CD8-positive, alpha-beta memory T cell (primary cell): ENCODE measurements at regions not wholly inside any gene's neighbourhood (a gene's known extent, or its start where the extent isn't known, plus 50 kb on each side); places are given as distances from the start of the nearest gene placed in this dataset.

Experiments used
- CTCF ChIA-PET: fragments of 350-600 bp; sonication (Branson Sonifier 250); formaldehyde crosslinking; loops from one replicate; lab custom pipeline; 2021; ENCODE audit warnings: antibody characterized with exemption; lab: Charles Lee
- POLR2A ChIA-PET: fragments of 350-600 bp; sonication (Branson Sonifier 250); formaldehyde crosslinking; loops from one replicate; lab custom pipeline; 2021; ENCODE audit warnings: antibody characterized with exemption; lab: Charles Lee
- DNase-seq, 5 donors: peaks; one replicate each; pipeline versions ENCODE4 v3.0.0 to v3.0.0-alpha.2; 2020 to 2022; ENCODE audit warnings: mixed read lengths in 1 of 5
- H3K27ac ChIP-seq: one replicate; pipeline ENCODE4 v1.7.0; 2013; ENCODE audit warnings: low read depth, mild to moderate bottlenecking, low read length, moderate library complexity
- H3K27me3 ChIP-seq: 2 replicates; pipeline ENCODE4 v1.7.0; 2013; ENCODE audit warnings: low read length, mild to moderate bottlenecking; ENCODE audit not compliant: insufficient read depth, poor library complexity, severe bottlenecking
- H3K36me3 ChIP-seq: 2 replicates; pipeline ENCODE4 v1.7.0; 2013; ENCODE audit warnings: mild to moderate bottlenecking, low read length, moderate library complexity; ENCODE audit not compliant: insufficient read depth
- H3K4me1 ChIP-seq: 2 replicates; pipeline ENCODE4 v1.7.0; 2013; ENCODE audit warnings: mild to moderate bottlenecking, low read length, moderate library complexity; ENCODE audit not compliant: insufficient read depth
- H3K4me3 ChIP-seq: 2 replicates; pipeline ENCODE4 v1.7.0; 2013; ENCODE audit warnings: mild to moderate bottlenecking, low read length
- H3K9me3 ChIP-seq: 2 replicates; pipeline ENCODE4 v1.7.0; 2013; ENCODE audit warnings: mild to moderate bottlenecking, low read length
- H3K27ac Mint-ChIP-seq, 8 donors: one replicate each; pipeline ENCODE4 v1.8.0; 2020 to 2021; ENCODE audit warnings: mixed read lengths in 8 of 8, mild to moderate bottlenecking in 6 of 8, inconsistent platforms in 3 of 8, moderate library complexity in 3 of 8
- H3K27me3 Mint-ChIP-seq, 2 donors: one replicate each; pipeline ENCODE4 v1.8.0; 2020 to 2021; ENCODE audit warnings: mixed read lengths in 2 of 2, mild to moderate bottlenecking in 1 of 2, moderate library complexity in 1 of 2
- H3K36me3 Mint-ChIP-seq, 3 donors: one replicate each; pipeline ENCODE4 v1.8.0; 2020 to 2021; ENCODE audit warnings: mixed read lengths in 3 of 3, inconsistent platforms in 1 of 3, mild to moderate bottlenecking in 1 of 3
- H3K4me1 Mint-ChIP-seq, 3 donors: one replicate each; pipeline ENCODE4 v1.8.0; 2020 to 2021; ENCODE audit warnings: mixed read lengths in 3 of 3, inconsistent platforms in 1 of 3, mild to moderate bottlenecking in 1 of 3
- H3K4me3 Mint-ChIP-seq, 7 donors: one replicate each; pipeline ENCODE4 v1.8.0; 2020 to 2021; ENCODE audit warnings: mixed read lengths in 7 of 7, mild to moderate bottlenecking in 6 of 7, moderate library complexity in 4 of 7, inconsistent platforms in 2 of 7
- H3K9me3 Mint-ChIP-seq, 5 donors: one replicate each; pipeline ENCODE4 v1.8.0; 2020 to 2022; ENCODE audit warnings: mixed read lengths in 5 of 5, mild to moderate bottlenecking in 3 of 5, moderate library complexity in 2 of 5, inconsistent platforms in 1 of 5

DNA sequence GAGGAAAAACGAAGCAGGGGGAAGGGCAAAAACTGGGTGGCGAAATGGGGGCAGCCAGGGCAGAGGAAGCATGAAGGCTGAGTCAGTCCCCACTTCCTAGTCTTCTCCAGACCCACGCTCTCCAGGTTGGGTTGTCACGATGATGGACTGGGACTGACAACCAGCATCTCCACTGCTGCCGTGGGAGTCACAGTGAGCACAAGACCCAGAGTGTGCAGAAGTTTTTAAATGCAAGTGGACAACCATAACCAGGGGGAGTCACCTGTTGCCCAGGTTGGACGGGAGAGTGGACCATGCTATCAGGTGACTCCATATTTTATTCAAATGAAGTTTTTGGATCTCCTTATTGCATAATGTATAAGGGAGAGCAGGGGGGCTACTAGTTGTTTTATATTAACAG is 511.4 kb upstream of the ZFP42 start:
- H3K4me1 Mint-ChIP-seq = no peaks in the 10 kb centered on the region
- H3K9me3 Mint-ChIP-seq = peaks cover 3 to 25% (median 11%) of the 10 kb centered on the region in 5 donors
- Histone ChIP-seq H3K4me1 (no peaks in the 10 kb centered on the region), H3K36me3 (no peaks in the 10 kb centered on the region), H3K27me3 (no peaks in the 10 kb centered on the region), H3K4me3 (no peak overlapping the region), H3K9me3 (no peaks in the 10 kb centered on the region), H3K27ac (no peak overlapping the region)
- ChIA-PET CTCF (no interaction called here), POLR2A (no interaction called here)
- DNase-seq = no peak
- H3K4me3 Mint-ChIP-seq = no peak overlapping the region
- H3K27me3 Mint-ChIP-seq = no peaks in the 10 kb centered on the region
- H3K36me3 Mint-ChIP-seq = no peaks in the 10 kb centered on the region
- H3K27ac Mint-ChIP-seq = no peak overlapping the region

DNA sequence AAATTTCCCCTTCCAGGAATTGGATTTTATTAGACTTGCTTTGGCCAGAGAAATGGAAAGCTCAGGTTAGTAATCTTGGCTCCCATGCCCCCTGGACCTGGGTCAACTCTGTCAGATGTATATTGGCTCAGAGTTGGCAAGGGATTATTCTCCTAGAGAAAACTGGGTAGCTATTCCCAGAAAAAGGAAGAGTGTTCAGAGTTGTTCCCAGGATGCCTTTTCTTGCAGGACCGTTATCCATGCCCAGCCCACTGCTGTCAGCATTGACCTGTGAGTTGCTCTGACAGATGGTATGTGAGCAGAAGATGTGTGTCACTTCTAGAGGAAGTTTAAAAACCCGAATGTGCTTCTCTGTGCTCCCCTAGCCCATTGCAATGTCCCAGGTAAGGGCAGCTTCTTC is 509.9 kb upstream of the ZFP42 start:
- no peaks in the 10 kb centered on the region for H3K27me3 Mint-ChIP-seq
- POLR2A ChIA-PET = no interaction called here
- Histone ChIP-seq H3K4me3 (no peak overlapping the region), H3K4me1 (no peaks in the 10 kb centered on the region), H3K36me3 (no peaks in the 10 kb centered on the region), H3K9me3 (no peaks in the 10 kb centered on the region), H3K27me3 (no peaks in the 10 kb centered on the region), H3K27ac (no peak overlapping the region)
- peaks cover 6 to 27% (median 15%) of the 10 kb centered on the region in 5 donors for H3K9me3 Mint-ChIP-seq
- no peaks in the 10 kb centered on the region for H3K4me1 Mint-ChIP-seq
- CTCF ChIA-PET = no interaction called here
- no peaks in the 10 kb centered on the region for H3K36me3 Mint-ChIP-seq
- no peak for DNase-seq
- H3K27ac Mint-ChIP-seq = no peak overlapping the region
- H3K4me3 Mint-ChIP-seq = no peak overlapping the region

DNA sequence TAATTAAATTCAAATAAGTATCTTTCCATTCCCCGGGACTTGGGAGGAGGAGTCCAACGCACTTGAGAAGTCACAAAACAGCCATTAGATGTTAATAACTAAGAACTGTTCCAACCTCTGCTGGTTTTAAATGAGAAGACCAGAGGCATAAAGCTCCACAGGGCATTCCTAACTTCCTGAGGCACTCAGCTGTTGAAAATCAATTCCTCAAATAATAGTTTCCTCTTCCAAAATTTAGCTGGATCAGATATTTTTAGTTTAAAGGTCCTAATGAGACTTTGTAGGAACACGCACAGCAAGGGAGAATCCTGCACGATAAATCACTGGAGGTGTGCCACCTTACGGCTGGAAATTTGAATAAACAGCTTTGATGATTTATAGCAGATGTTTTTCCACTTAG is 504.3 kb upstream of the ZFP42 start:
- Mint-ChIP-seq H3K4me3 (no peak overlapping the region), H3K36me3 (no peaks in the 10 kb centered on the region), H3K9me3 (peaks cover 7 to 24% (median 15%) of the 10 kb centered on the region in 5 donors), H3K27ac (no peak overlapping the region), H3K27me3 (no peaks in the 10 kb centered on the region), H3K4me1 (no peaks in the 10 kb centered on the region)
- H3K27me3 ChIP-seq = no peaks in the 10 kb centered on the region
- ChIA-PET POLR2A (no interaction called here), CTCF (no interaction called here)
- H3K27ac ChIP-seq = no peak overlapping the region
- no peaks in the 10 kb centered on the region for H3K9me3 ChIP-seq
- no peak for DNase-seq
- no peaks in the 10 kb centered on the region for H3K36me3 ChIP-seq
- no peaks in the 10 kb centered on the region for H3K4me1 ChIP-seq
- no peak overlapping the region for H3K4me3 ChIP-seq

DNA sequence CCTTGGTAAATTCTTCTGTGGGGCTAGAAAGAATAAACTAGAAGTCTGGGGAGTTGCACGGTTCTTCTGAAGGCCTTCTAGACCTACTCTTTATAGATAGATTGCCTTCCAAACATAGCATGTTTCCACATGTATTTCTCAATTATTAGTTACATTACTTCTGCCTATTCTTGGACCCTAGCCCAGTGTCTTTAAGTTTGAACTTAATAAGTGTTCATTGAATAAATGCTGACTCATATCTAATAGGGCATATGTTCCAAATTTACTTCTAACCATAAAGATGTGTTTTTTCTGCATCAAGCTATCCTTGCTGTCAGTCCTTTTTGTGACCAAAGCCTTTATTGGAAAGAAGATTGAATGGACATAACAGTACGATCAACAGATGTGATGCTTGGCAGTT is 503.6 kb upstream of the ZFP42 start:
- H3K4me1 Mint-ChIP-seq = no peaks in the 10 kb centered on the region
- Histone ChIP-seq H3K4me3 (no peak overlapping the region), H3K36me3 (no peaks in the 10 kb centered on the region), H3K27ac (no peak overlapping the region), H3K27me3 (no peaks in the 10 kb centered on the region), H3K4me1 (no peaks in the 10 kb centered on the region), H3K9me3 (no peaks in the 10 kb centered on the region)
- no peak for DNase-seq
- no peaks in the 10 kb centered on the region for H3K36me3 Mint-ChIP-seq
- POLR2A ChIA-PET = no interaction called here
- H3K9me3 Mint-ChIP-seq = peaks cover 5 to 27% (median 13%) of the 10 kb centered on the region in 5 donors
- no peaks in the 10 kb centered on the region for H3K27me3 Mint-ChIP-seq
- H3K4me3 Mint-ChIP-seq = no peak overlapping the region
- CTCF ChIA-PET = no interaction called here
- no peak overlapping the region for H3K27ac Mint-ChIP-seq

DNA sequence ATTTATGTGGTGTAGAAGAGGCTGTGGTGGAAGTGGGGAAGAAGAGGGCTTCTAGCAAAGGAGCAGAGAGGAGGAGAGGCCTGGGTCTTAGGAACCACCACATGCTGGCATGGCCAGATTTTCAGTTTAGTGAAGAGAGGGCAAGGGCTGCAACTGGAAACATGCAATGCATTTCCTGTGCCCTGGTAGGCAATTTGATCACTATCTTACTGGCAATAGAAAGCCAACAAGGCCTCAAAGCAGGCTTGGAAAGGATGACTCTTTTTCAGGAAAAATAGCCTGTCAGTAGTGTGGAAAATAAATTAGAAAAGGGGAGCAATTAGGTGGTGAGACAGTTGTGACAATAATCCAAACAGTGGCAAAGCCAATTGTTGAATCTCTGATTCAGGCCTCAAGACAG is 501.9 kb upstream of the ZFP42 start:
- no peak for DNase-seq
- H3K27ac Mint-ChIP-seq = no peak overlapping the region
- H3K27ac ChIP-seq = no peak overlapping the region
- no peaks in the 10 kb centered on the region for H3K27me3 Mint-ChIP-seq
- no peaks in the 10 kb centered on the region for H3K36me3 Mint-ChIP-seq
- no peak overlapping the region for H3K4me3 Mint-ChIP-seq
- ChIA-PET POLR2A (no interaction called here), CTCF (no interaction called here)
- no peaks in the 10 kb centered on the region for H3K27me3 ChIP-seq
- H3K9me3 ChIP-seq = no peaks in the 10 kb centered on the region
- H3K4me1 Mint-ChIP-seq = no peaks in the 10 kb centered on the region
- H3K4me3 ChIP-seq = no peak overlapping the region
- peaks cover 5 to 24% (median 14%) of the 10 kb centered on the region in 5 donors for H3K9me3 Mint-ChIP-seq
- H3K36me3 ChIP-seq = no peaks in the 10 kb centered on the region
- H3K4me1 ChIP-seq = no peaks in the 10 kb centered on the region

DNA sequence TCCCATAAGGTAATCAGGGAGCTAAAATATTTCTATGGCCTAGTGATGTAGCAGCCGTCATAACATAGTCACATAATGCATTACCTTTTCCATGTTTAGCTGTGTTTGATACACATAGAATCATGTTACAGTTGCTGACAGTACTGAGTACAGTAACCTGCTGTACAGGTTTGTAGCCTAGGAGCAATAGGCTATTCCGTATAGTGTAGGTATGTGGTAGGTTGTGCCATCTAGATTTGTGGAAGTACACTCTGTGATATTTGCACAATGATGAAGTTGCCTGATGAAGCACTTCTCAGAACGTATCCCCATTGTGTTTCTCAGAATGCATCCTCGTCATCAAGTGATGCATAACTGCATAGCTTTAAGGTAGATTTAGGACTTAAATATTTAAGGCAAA is 495.6 kb upstream of the ZFP42 start:
- no peak for DNase-seq
- Mint-ChIP-seq H3K36me3 (no peaks in the 10 kb centered on the region), H3K9me3 (peaks cover 2 to 18% (median 8%) of the 10 kb centered on the region in 5 donors), H3K4me1 (peaks cover 0 to 2% (median 0%) of the 10 kb centered on the region in 3 donors), H3K27me3 (no peaks in the 10 kb centered on the region), H3K27ac (no peak overlapping the region), H3K4me3 (no peak overlapping the region)
- no peaks in the 10 kb centered on the region for H3K36me3 ChIP-seq
- POLR2A ChIA-PET = no interaction called here
- no peak overlapping the region for H3K27ac ChIP-seq
- H3K4me3 ChIP-seq = no peak overlapping the region
- H3K27me3 ChIP-seq = no peaks in the 10 kb centered on the region
- no peaks in the 10 kb centered on the region for H3K4me1 ChIP-seq
- no peaks in the 10 kb centered on the region for H3K9me3 ChIP-seq
- CTCF ChIA-PET = no interaction called here

DNA sequence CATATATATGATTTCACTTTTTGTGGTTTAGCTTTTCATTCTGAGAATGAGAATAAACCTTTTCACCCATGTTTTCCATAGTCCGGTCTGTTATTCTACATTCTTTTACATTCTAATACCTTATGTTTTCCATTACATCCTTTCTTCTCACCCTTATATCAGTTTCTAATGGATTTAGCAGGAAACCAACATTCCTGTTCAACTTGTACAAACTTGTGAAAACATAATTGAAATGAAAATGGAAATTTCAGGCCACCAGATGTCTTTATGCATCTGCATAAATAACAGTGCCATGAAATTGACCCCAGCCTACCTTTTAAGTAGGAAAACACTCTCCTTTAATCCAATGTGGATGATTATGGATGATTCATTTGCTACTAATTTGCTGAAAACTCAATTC is 494.8 kb upstream of the ZFP42 start:
- Histone ChIP-seq H3K27ac (no peak overlapping the region), H3K27me3 (no peaks in the 10 kb centered on the region), H3K9me3 (no peaks in the 10 kb centered on the region), H3K36me3 (no peaks in the 10 kb centered on the region), H3K4me3 (no peak overlapping the region), H3K4me1 (no peaks in the 10 kb centered on the region)
- ChIA-PET CTCF (no interaction called here), POLR2A (no interaction called here)
- Mint-ChIP-seq H3K27ac (no peak overlapping the region), H3K27me3 (no peaks in the 10 kb centered on the region), H3K9me3 (peaks cover 3 to 18% (median 8%) of the 10 kb centered on the region in 5 donors), H3K36me3 (no peaks in the 10 kb centered on the region), H3K4me3 (no peak overlapping the region), H3K4me1 (peaks cover 0 to 2% (median 0%) of the 10 kb centered on the region in 3 donors)
- no peak for DNase-seq

DNA sequence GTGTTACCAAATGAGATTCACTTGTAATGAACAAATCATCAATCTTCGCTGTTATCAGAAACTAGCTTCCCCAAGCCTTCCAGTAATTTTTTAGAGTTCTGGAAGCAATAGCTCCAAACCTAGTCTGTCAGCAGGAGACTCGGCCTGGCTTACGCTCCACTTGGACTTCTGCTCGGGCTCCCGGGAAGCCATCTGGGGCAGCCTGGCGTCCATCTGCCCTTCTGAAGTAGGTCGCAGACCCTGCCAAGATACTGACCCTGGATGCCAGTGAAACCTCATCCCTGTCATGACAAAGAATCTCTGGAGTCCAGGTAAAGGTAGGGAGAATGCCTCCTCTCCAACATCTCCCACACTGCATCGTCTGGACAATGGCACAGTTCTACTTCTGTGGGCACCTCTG is 493.8 kb upstream of the ZFP42 start:
- ChIA-PET CTCF (no interaction called here), POLR2A (no interaction called here)
- H3K9me3 Mint-ChIP-seq = peaks cover 5 to 20% (median 9%) of the 10 kb centered on the region in 5 donors
- peaks cover 0 to 2% (median 0%) of the 10 kb centered on the region in 3 donors for H3K4me1 Mint-ChIP-seq
- H3K27ac Mint-ChIP-seq = no peak overlapping the region
- no peaks in the 10 kb centered on the region for H3K27me3 Mint-ChIP-seq
- H3K36me3 Mint-ChIP-seq = no peaks in the 10 kb centered on the region
- H3K9me3 ChIP-seq = no peaks in the 10 kb centered on the region
- no peaks in the 10 kb centered on the region for H3K36me3 ChIP-seq
- no peak overlapping the region for H3K4me3 ChIP-seq
- H3K4me3 Mint-ChIP-seq = no peak overlapping the region
- no peak for DNase-seq
- H3K27me3 ChIP-seq = no peaks in the 10 kb centered on the region
- no peaks in the 10 kb centered on the region for H3K4me1 ChIP-seq
- H3K27ac ChIP-seq = no peak overlapping the region
